ENCODE measurements at regions not wholly inside any gene's neighbourhood (a gene's known extent, or its start where the extent isn't known, plus 50 kb on each side); places are given as distances from the start of the nearest gene placed in this dataset.

DNA sequence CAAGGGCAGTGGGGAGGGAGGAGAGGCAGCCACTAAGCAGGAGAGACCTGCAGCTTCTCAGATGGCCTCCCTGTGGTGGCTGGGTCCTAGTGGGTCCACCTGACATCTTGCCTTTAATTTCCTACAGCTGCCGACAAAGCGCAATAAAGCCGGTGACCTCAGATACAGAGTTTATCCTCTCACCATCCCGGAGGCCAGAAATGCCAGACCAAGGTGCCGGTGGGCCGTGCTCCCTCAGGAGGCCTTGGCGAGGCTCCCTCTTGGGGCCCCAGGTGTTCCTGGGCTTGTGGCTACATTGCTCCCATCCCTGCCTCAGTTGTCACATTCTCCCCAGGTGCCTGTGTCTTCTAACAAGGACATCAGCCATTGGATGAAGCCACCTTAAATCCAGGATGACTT lies 103.0 kb downstream of the ADRA2C start:
- H3K79me2 ChIP-seq (ENCODE audit: insufficient read depth), result no peaks in the 10 kb centered on the region
- H3K9ac ChIP-seq, result no peak overlapping the region
- no peaks in the 10 kb centered on the region for H3F3A ChIP-seq (replicated peaks; ENCODE audit: insufficient read depth)
- H3K9me3 ChIP-seq, result no peaks in the 10 kb centered on the region
- no peak overlapping the region for H3K4me3 ChIP-seq (ENCODE audit: low read depth in 2 of 2, low read length in 1 of 2)
- 55% methylated on average over 4 of the region's 7 CpGs for WGBS (ENCODE audit: low lambda C conversion rate)
- peaks cover 0 to 3% of the 10 kb centered on the region in 2 experiments; a peak in 1 of 4 replicates for H3K4me1 ChIP-seq (ENCODE audit: control insufficient read depth in 1 of 2, insufficient read depth in 2 of 2, low read depth in 1 of 2, low read length in 1 of 2)
- H4K20me1 ChIP-seq (ENCODE audit: insufficient read depth), result no peaks in the 10 kb centered on the region
- no peak for DNase-seq
- no peak overlapping the region for H3K27ac ChIP-seq (ENCODE audit: low read depth in 2 of 2, low read length in 1 of 2)
- no peak for TF ChIP-seq SMC3 (IDR thresholded peaks at IDR 0.05; ENCODE audit: low read depth, low read length)
- TF ChIP-seq, protein P1, sequence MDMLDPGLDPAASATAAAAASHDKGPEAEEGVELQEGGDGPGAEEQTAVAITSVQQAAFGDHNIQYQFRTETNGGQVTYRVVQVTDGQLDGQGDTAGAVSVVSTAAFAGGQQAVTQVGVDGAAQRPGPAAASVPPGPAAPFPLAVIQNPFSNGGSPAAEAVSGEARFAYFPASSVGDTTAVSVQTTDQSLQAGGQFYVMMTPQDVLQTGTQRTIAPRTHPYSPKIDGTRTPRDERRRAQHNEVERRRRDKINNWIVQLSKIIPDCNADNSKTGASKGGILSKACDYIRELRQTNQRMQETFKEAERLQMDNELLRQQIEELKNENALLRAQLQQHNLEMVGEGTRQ (IDR thresholded peaks at IDR 0.05; ENCODE audit: borderline replicate concordance, low read depth, low read length), result no peak
- no peak for TF ChIP-seq ELF1 (IDR thresholded peaks at IDR 0.05)
- TF ChIP-seq GATA2 (CRISPR knock-in tag; IDR thresholded peaks at IDR 0.05), result no peak
- TF ChIP-seq, protein P2, sequence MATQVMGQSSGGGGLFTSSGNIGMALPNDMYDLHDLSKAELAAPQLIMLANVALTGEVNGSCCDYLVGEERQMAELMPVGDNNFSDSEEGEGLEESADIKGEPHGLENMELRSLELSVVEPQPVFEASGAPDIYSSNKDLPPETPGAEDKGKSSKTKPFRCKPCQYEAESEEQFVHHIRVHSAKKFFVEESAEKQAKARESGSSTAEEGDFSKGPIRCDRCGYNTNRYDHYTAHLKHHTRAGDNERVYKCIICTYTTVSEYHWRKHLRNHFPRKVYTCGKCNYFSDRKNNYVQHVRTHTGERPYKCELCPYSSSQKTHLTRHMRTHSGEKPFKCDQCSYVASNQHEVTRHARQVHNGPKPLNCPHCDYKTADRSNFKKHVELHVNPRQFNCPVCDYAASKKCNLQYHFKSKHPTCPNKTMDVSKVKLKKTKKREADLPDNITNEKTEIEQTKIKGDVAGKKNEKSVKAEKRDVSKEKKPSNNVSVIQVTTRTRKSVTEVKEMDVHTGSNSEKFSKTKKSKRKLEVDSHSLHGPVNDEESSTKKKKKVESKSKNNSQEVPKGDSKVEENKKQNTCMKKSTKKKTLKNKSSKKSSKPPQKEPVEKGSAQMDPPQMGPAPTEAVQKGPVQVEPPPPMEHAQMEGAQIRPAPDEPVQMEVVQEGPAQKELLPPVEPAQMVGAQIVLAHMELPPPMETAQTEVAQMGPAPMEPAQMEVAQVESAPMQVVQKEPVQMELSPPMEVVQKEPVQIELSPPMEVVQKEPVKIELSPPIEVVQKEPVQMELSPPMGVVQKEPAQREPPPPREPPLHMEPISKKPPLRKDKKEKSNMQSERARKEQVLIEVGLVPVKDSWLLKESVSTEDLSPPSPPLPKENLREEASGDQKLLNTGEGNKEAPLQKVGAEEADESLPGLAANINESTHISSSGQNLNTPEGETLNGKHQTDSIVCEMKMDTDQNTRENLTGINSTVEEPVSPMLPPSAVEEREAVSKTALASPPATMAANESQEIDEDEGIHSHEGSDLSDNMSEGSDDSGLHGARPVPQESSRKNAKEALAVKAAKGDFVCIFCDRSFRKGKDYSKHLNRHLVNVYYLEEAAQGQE (IDR thresholded peaks at IDR 0.05; ENCODE audit: low read depth, low read length), result no peak
- no peak for TF ChIP-seq EZH2phosphoT487 (IDR thresholded peaks at IDR 0.05; ENCODE audit: borderline replicate concordance, low read depth)
- TF ChIP-seq GABPA (IDR thresholded peaks at IDR 0.05; ENCODE audit: low read depth), result no peak
- no peak for TF ChIP-seq RFX5 (IDR thresholded peaks at IDR 0.05; ENCODE audit: low read length)
- TF ChIP-seq, protein P3, sequence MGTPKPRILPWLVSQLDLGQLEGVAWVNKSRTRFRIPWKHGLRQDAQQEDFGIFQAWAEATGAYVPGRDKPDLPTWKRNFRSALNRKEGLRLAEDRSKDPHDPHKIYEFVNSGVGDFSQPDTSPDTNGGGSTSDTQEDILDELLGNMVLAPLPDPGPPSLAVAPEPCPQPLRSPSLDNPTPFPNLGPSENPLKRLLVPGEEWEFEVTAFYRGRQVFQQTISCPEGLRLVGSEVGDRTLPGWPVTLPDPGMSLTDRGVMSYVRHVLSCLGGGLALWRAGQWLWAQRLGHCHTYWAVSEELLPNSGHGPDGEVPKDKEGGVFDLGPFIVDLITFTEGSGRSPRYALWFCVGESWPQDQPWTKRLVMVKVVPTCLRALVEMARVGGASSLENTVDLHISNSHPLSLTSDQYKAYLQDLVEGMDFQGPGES (IDR thresholded peaks at IDR 0.05; ENCODE audit: low read depth, low read length), result no peak
- TF ChIP-seq RXRA (IDR thresholded peaks at IDR 0.05; ENCODE audit: borderline replicate concordance, low read depth), result no peak
- no peak for TF ChIP-seq POLR2AphosphoS5 (IDR thresholded peaks at IDR 0.05; ENCODE audit: low read depth, low read length)
- TF ChIP-seq, protein P4, sequence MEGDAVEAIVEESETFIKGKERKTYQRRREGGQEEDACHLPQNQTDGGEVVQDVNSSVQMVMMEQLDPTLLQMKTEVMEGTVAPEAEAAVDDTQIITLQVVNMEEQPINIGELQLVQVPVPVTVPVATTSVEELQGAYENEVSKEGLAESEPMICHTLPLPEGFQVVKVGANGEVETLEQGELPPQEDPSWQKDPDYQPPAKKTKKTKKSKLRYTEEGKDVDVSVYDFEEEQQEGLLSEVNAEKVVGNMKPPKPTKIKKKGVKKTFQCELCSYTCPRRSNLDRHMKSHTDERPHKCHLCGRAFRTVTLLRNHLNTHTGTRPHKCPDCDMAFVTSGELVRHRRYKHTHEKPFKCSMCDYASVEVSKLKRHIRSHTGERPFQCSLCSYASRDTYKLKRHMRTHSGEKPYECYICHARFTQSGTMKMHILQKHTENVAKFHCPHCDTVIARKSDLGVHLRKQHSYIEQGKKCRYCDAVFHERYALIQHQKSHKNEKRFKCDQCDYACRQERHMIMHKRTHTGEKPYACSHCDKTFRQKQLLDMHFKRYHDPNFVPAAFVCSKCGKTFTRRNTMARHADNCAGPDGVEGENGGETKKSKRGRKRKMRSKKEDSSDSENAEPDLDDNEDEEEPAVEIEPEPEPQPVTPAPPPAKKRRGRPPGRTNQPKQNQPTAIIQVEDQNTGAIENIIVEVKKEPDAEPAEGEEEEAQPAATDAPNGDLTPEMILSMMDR (IDR thresholded peaks at IDR 0.05), result no peak
- TF ChIP-seq, protein P5, sequence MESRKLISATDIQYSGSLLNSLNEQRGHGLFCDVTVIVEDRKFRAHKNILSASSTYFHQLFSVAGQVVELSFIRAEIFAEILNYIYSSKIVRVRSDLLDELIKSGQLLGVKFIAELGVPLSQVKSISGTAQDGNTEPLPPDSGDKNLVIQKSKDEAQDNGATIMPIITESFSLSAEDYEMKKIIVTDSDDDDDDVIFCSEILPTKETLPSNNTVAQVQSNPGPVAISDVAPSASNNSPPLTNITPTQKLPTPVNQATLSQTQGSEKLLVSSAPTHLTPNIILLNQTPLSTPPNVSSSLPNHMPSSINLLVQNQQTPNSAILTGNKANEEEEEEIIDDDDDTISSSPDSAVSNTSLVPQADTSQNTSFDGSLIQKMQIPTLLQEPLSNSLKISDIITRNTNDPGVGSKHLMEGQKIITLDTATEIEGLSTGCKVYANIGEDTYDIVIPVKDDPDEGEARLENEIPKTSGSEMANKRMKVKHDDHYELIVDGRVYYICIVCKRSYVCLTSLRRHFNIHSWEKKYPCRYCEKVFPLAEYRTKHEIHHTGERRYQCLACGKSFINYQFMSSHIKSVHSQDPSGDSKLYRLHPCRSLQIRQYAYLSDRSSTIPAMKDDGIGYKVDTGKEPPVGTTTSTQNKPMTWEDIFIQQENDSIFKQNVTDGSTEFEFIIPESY (IDR thresholded peaks at IDR 0.05; ENCODE audit: borderline replicate concordance, low read depth), result no peak
- TF ChIP-seq, protein P6, sequence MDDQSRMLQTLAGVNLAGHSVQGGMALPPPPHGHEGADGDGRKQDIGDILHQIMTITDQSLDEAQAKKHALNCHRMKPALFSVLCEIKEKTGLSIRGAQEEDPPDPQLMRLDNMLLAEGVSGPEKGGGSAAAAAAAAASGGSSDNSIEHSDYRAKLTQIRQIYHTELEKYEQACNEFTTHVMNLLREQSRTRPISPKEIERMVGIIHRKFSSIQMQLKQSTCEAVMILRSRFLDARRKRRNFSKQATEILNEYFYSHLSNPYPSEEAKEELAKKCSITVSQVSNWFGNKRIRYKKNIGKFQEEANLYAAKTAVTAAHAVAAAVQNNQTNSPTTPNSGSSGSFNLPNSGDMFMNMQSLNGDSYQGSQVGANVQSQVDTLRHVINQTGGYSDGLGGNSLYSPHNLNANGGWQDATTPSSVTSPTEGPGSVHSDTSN (IDR thresholded peaks at IDR 0.05), result no peak
- no peak for TF ChIP-seq FOXJ3 (CRISPR knock-in tag; IDR thresholded peaks at IDR 0.05)
- no peak for TF ChIP-seq CHD2 (IDR thresholded peaks at IDR 0.05; ENCODE audit: low read length, partially characterized antibody)
- H3K36me3 ChIP-seq (replicated peaks in 1 of 2; ENCODE audit: control insufficient read depth in 1 of 2, insufficient read depth in 2 of 2, low read length in 1 of 2), result no peaks in the 10 kb centered on the region
- ChIA-PET POLR2A (no interaction called here), CTCF (interaction anchor here (2.1 to 2.3 kb wide), 2 partner anchors 11 to 102 kb away, joined by 6 to 17 read pairs; no protein-coding TSS in a partner anchor)
- no peak overlapping the region for H3K4me2 ChIP-seq
- no peaks in the 10 kb centered on the region; the same call in 1 of the 2 replicates for H3K27me3 ChIP-seq (ENCODE audit: insufficient read depth)
- no peaks in the 10 kb centered on the region for H3K9me2 ChIP-seq
- no peak overlapping the region for H2AFZ ChIP-seq (ENCODE audit: low read depth)
